Stomach (tissue), 8 donors: ENCODE measurements at regions not wholly inside any gene's neighbourhood (a gene's known extent, or its start where the extent isn't known, plus 50 kb on each side); places are given as distances from the start of the nearest gene placed in this dataset.

Source experiments
- DNase-seq, 2 donors: peaks; one replicate each; pipeline versions ENCODE4 v3.0.0 to v3.0.0-alpha.2; 2013 to 2019
- H3K27ac ChIP-seq, 5 donors: fragments of 200-600 bp in 4 of 5; sonication (generic) in 4 of 5; one replicate each; pipeline ENCODE4 v1.5.1; 2013 to 2019; ENCODE audit warnings: mild to moderate bottlenecking in 1 of 5, moderate library complexity in 1 of 5
- H3K27me3 ChIP-seq, 3 donors: fragments of 200-600 bp; sonication (generic); one replicate each; pipeline ENCODE4 v1.5.1; 2017 to 2019; ENCODE audit warnings: mixed run types in 1 of 3
- H3K36me3 ChIP-seq, 4 donors: fragments of 200-600 bp; sonication (generic); 1 replicate in 3 of 4; 2 replicates in 1 of 4; pipeline ENCODE4 v1.5.1; 2016 to 2019
- H3K4me1 ChIP-seq, 4 donors: fragments of 200-600 bp; sonication (generic); one replicate each; pipeline ENCODE4 v1.5.1; 2016 to 2019
- H3K4me3 ChIP-seq, 4 donors: fragments of 200-600 bp; sonication (generic) in 3 of 4; one replicate each; pipeline ENCODE4 v1.5.1; 2016 to 2019; ENCODE audit warnings: mild to moderate bottlenecking in 1 of 4
- H3K9me3 ChIP-seq, 4 donors: fragments of 200-600 bp; sonication (generic); one replicate each; pipeline ENCODE4 v1.5.1; 2016 to 2019
- EP300 ChIP-seq: sonication (generic); formaldehyde crosslinking; IDR thresholded peaks from one replicate; pipeline ENCODE4 v1.6.1; 2017; ENCODE audit warnings: antibody characterized with exemption
- POLR2A ChIP-seq, 4 donors: fragments of 450-650 bp; IDR thresholded peaks; one replicate each; pipeline ENCODE4 v1.6.1; 2016; ENCODE audit warnings: antibody characterized with exemption in 4 of 4, control low read depth in 2 of 4, mild to moderate bottlenecking in 1 of 4, moderate library complexity in 1 of 4
- POLR2AphosphoS5 ChIP-seq, 3 donors: sonication (generic); formaldehyde crosslinking; IDR thresholded peaks; one replicate each; pipeline ENCODE4 v1.6.1; 2016; ENCODE audit warnings: antibody characterized with exemption in 3 of 3
- WGBS, 5 donors: extraction: QIAGEN DNeasy Blood & Tissue Kit in 3 of 5; methylation state at CpG; one replicate each; pipeline versions ENCODE4 v1.1.5 to v1.1.7; 2013 to 2018; 5-methylcytosine and 5-hydroxymethylcytosine counted together
- intact Hi-C: fragments of 100-400 bp; cut with DNase I; formaldehyde crosslinking; loops from one replicate; pipeline ENCODE4 v1.15.1; 2023; ENCODE audit warnings: low total_unique reads
- TF ChIP-seq, protein P1 (sequence below), 7 experiments: fragments of 450-650 bp in 4 of 7; fragments of 200-600 bp in 3 of 7; sonication (generic) in 3 of 7; IDR thresholded peaks; one replicate each; pipeline ENCODE4 v1.5.1; 2016 to 2019; ENCODE audit warnings: antibody characterized with exemption in 7 of 7, control low read depth in 2 of 7, mild to moderate bottlenecking in 1 of 7
- donor health status: healthy with polysubstance abuse.
- donor health status: Bipolar disorder and iron deficiency.
- donor health status: healthy.

- no peak for DNase-seq
- H3K27ac ChIP-seq = no peak overlapping the region
- H3K36me3 ChIP-seq = no peaks in the 10 kb centered on the region
- H3K9me3 ChIP-seq = no peaks in the 10 kb centered on the region
- WGBS, 5 donors = 91 to 98% (median 98%) methylated on average over 3 of the region's 3 CpGs
- no peaks in the 10 kb centered on the region for H3K27me3 ChIP-seq
- TF ChIP-seq POLR2AphosphoS5 (IDR thresholded peaks at IDR 0.05) (no peak), POLR2A (IDR thresholded peaks at IDR 0.05) (no peak), EP300 (no peak)
- TF ChIP-seq, protein P1, sequence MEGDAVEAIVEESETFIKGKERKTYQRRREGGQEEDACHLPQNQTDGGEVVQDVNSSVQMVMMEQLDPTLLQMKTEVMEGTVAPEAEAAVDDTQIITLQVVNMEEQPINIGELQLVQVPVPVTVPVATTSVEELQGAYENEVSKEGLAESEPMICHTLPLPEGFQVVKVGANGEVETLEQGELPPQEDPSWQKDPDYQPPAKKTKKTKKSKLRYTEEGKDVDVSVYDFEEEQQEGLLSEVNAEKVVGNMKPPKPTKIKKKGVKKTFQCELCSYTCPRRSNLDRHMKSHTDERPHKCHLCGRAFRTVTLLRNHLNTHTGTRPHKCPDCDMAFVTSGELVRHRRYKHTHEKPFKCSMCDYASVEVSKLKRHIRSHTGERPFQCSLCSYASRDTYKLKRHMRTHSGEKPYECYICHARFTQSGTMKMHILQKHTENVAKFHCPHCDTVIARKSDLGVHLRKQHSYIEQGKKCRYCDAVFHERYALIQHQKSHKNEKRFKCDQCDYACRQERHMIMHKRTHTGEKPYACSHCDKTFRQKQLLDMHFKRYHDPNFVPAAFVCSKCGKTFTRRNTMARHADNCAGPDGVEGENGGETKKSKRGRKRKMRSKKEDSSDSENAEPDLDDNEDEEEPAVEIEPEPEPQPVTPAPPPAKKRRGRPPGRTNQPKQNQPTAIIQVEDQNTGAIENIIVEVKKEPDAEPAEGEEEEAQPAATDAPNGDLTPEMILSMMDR (IDR thresholded peaks at IDR 0.05) = no peak
- H3K4me3 ChIP-seq = no peak overlapping the region
- H3K4me1 ChIP-seq = peaks cover 0 to 4% (median 0%) of the 10 kb centered on the region in 4 donors
- intact Hi-C loops = no loop called here
Observed at GRCh38 chr13:73934771-73935170, 199.4 kb downstream of the KLF12 start.

DNA sequence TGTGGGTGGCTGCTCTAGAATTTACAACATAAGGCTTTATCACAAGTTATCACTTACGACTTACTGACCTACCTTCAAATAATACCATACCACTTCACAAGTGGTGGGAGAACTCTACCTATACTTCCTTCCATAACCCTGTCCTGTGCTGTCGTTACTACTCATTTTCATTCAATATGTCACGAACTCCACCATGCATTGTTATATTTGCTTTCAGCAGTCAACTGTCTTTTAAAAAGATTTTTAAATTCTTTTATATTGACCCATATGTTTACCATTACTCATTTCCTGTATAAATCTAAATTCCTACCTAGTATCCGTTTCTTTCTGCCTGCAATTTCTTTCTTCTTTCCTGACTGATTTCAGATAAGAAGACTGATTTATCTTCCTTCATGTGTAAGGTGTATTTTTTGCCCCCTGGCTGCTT lies 200.0 kb downstream of the KLF12 start:
- H3K4me1 ChIP-seq = peaks cover 0 to 4% (median 0%) of the 10 kb centered on the region in 4 donors
- H3K9me3 ChIP-seq = no peaks in the 10 kb centered on the region
- H3K27ac ChIP-seq = no peak overlapping the region
- no peak for DNase-seq
- no peaks in the 10 kb centered on the region for H3K36me3 ChIP-seq
- no peak for TF ChIP-seq POLR2A (IDR thresholded peaks at IDR 0.05)
- TF ChIP-seq POLR2AphosphoS5 (IDR thresholded peaks at IDR 0.05) = no peak
- TF ChIP-seq, protein P1 (IDR thresholded peaks at IDR 0.05) = no peak
- TF ChIP-seq EP300 = no peak
- H3K4me3 ChIP-seq = no peak overlapping the region
- intact Hi-C loops = no loop called here
- WGBS, 5 donors = 62 to 78% (median 73%) methylated on average over 4 of the region's 4 CpGs
- H3K27me3 ChIP-seq = no peaks in the 10 kb centered on the region

GRCh38 chr13:73933795-73934194 lies 200.4 kb downstream of the KLF12 start:
- H3K9me3 ChIP-seq = no peaks in the 10 kb centered on the region
- intact Hi-C loops = no loop called here
- 89 to 99% (median 95%) methylated on average over 2 of the region's 2 CpGs for WGBS, 5 donors
- no peaks in the 10 kb centered on the region for H3K36me3 ChIP-seq
- peaks cover 0 to 4% (median 0%) of the 10 kb centered on the region in 4 donors for H3K4me1 ChIP-seq
- H3K4me3 ChIP-seq = no peak overlapping the region
- DNase-seq = no peak
- TF ChIP-seq POLR2AphosphoS5 (IDR thresholded peaks at IDR 0.05) = no peak
- no peak for TF ChIP-seq EP300
- no peak for TF ChIP-seq POLR2A (IDR thresholded peaks at IDR 0.05)
- TF ChIP-seq, protein P1 (IDR thresholded peaks at IDR 0.05) = no peak
- no peaks in the 10 kb centered on the region for H3K27me3 ChIP-seq
- no peak overlapping the region for H3K27ac ChIP-seq

GRCh38 chr13:73932091-73932490 lies 202.1 kb downstream of the KLF12 start:
- H3K4me3 ChIP-seq = no peak overlapping the region
- no peak overlapping the region for H3K27ac ChIP-seq
- peaks cover 0 to 4% (median 0%) of the 10 kb centered on the region in 4 donors for H3K4me1 ChIP-seq
- no peak for DNase-seq
- 78 to 86% (median 80%) methylated on average over 2 of the region's 2 CpGs for WGBS, 5 donors
- no peaks in the 10 kb centered on the region for H3K9me3 ChIP-seq
- intact Hi-C loops = no loop called here
- TF ChIP-seq POLR2A (IDR thresholded peaks at IDR 0.05) = no peak
- TF ChIP-seq, protein P1 (IDR thresholded peaks at IDR 0.05) = no peak
- TF ChIP-seq EP300 = no peak
- no peak for TF ChIP-seq POLR2AphosphoS5 (IDR thresholded peaks at IDR 0.05)
- no peaks in the 10 kb centered on the region for H3K27me3 ChIP-seq
- no peaks in the 10 kb centered on the region for H3K36me3 ChIP-seq
